ENCODE measurements at regions not wholly inside any gene's neighbourhood (a gene's known extent, or its start where the extent isn't known, plus 50 kb on each side); places are given as distances from the start of the nearest gene placed in this dataset.

GRCh38 chr1:96559181-96559580 lies 162.4 kb upstream of the PTBP2 start:
- H3K9ac ChIP-seq (replicated peaks; ENCODE audit: extremely low read depth, insufficient read depth, low read length): no peak overlapping the region
- H3K27me3 ChIP-seq (ENCODE audit: control insufficient read depth in 2 of 2, insufficient read depth in 2 of 2, low read length in 2 of 2): no peaks in the 10 kb centered on the region
- POLR2A ChIA-PET: no interaction called here
- H3K9me1 ChIP-seq (replicated peaks; ENCODE audit: control insufficient read depth, extremely low read depth, insufficient read depth, low read length): no peaks in the 10 kb centered on the region
- no peak overlapping the region for H2AFZ ChIP-seq (ENCODE audit: low read depth, low read length)
- FAIRE-seq: no peak
- H3K79me2 ChIP-seq (ENCODE audit: control insufficient read depth, insufficient read depth, low read length): no peaks in the 10 kb centered on the region
- intact Hi-C loops (cut with micrococcal nuclease) (no loop called here), dilution Hi-C loops (cut with MboI; ENCODE audit: extremely low pct_ligation_motif_present, low sequenced_read_pairs) (no loop called here)
- H4K20me1 ChIP-seq (replicated peaks; ENCODE audit: control insufficient read depth, extremely low read depth, insufficient read depth, low read length): no peaks in the 10 kb centered on the region
- TF ChIP-seq JUN (IDR thresholded peaks at IDR 0.05; ENCODE audit: borderline replicate concordance, insufficient read depth, insufficient read length, low read depth) (no peak), CTCF (IDR thresholded peaks at IDR 0.05; ENCODE audit: extremely low read depth in 1 of 2, insufficient read depth in 1 of 2, low read depth in 1 of 2, low read length in 2 of 2) (no peak), EZH2 (IDR thresholded peaks at IDR 0.05; ENCODE audit: borderline replicate concordance, low read depth, low read length, severe bottlenecking) (no peak)
- no peak overlapping the region for H3K4me3 ChIP-seq (replicated peaks in 1 of 3; ENCODE audit: insufficient read depth in 1 of 3, low read depth in 1 of 3, low read length in 3 of 3)
- CTCF ChIA-PET: no interaction called here
- H3K4me1 ChIP-seq (ENCODE audit: control insufficient read depth, extremely low read depth, insufficient read depth, low read length): no peaks in the 10 kb centered on the region
- no peaks in the 10 kb centered on the region for H3K9me3 ChIP-seq (replicated peaks; ENCODE audit: control insufficient read depth, insufficient read depth, low read length)
- H3K36me3 ChIP-seq (ENCODE audit: control insufficient read depth in 2 of 2, extremely low read depth in 1 of 2, insufficient read depth in 2 of 2, low read length in 2 of 2): no peaks in the 10 kb centered on the region
- H3K27ac ChIP-seq (ENCODE audit: insufficient read depth, low read depth, low read length): no peak overlapping the region
- H3K4me2 ChIP-seq (ENCODE audit: insufficient read depth, low read length): no peak overlapping the region
- no peak for DNase-seq (ENCODE audit: low read depth, low spot score)
- BruUV-seq (replicated peaks): no TSS peak

DNA sequence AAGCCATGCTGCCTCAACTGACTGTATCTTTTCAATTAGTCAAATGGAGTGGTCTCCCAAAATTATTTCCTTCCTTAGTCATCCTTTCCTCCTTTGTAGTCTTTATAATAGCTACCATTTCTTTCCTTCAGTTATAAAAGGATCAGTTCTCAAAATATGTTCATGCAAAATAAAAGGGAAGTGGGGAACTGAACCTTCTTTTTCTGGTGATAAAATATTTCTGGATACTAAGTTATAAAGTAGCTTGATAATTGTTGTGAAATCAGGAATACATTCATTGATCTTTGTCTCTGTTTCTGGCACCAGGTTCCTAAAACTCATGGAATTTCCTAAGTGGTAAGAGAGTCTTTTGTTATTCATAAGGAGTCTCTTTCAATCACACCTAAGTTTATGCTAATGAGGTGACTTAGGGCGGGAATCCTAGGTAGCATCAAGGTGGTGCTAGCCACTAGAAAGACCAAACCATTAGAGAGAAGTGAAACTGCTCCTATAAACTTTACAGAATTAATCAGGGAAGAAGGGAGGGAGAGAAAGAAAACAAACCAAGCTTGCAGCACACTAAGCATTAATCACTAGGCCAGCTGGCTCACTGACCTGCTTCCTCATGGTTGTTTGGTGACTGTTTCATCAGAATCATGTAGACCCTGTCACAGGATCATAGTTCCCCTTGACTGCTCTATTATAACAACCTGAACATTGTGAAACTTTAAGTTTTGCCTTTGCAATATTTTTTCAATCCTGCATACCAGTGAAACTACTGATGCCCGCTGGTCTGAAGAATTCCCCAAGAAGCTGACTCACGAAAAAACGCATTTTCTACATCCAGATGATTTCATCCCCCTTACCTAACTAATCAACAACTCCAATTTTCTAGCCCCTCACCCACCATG lies 161.6 kb upstream of the PTBP2 start:
- H3K9me3 ChIP-seq (replicated peaks; ENCODE audit: control insufficient read depth, insufficient read depth, low read length): no peaks in the 10 kb centered on the region
- no peaks in the 10 kb centered on the region for H3K79me2 ChIP-seq (ENCODE audit: control insufficient read depth, insufficient read depth, low read length)
- TF ChIP-seq POLR2AphosphoS5 (IDR thresholded peaks at IDR 0.05; ENCODE audit: insufficient read depth, low read depth, low read length) (no peak), EZH2 (IDR thresholded peaks at IDR 0.05; ENCODE audit: borderline replicate concordance, low read depth, low read length, severe bottlenecking) (no peak), GATA2 (IDR thresholded peaks at IDR 0.05; ENCODE audit: insufficient read depth, insufficient read length, low read depth, low read length) (no peak), CTCF (IDR thresholded peaks at IDR 0.05; ENCODE audit: extremely low read depth in 1 of 2, insufficient read depth in 1 of 2, low read depth in 1 of 2, low read length in 2 of 2) (no peak), JUN (IDR thresholded peaks at IDR 0.05; ENCODE audit: borderline replicate concordance, insufficient read depth, insufficient read length, low read depth) (no peak), MYC (IDR thresholded peaks at IDR 0.05; ENCODE audit: low read depth, low read length) (no peak), FOS (IDR thresholded peaks at IDR 0.05; ENCODE audit: borderline replicate concordance, insufficient read depth, low read length) (no peak)
- no peak overlapping the region for H3K4me3 ChIP-seq (replicated peaks in 1 of 3; ENCODE audit: insufficient read depth in 1 of 3, low read depth in 1 of 3, low read length in 3 of 3)
- dilution Hi-C loops (cut with MboI; ENCODE audit: extremely low pct_ligation_motif_present, low sequenced_read_pairs): no loop called here
- FAIRE-seq (no peak), DNase-seq (ENCODE audit: low read depth, low spot score) (no peak)
- no peak overlapping the region for H3K4me2 ChIP-seq (ENCODE audit: insufficient read depth, low read length)
- H3K9ac ChIP-seq (replicated peaks; ENCODE audit: extremely low read depth, insufficient read depth, low read length): no peak overlapping the region
- CTCF ChIA-PET: interaction anchor here (1.2 kb wide), 1 partner anchor 36 kb away, joined by 4 read pairs; no protein-coding TSS in a partner anchor
- no TSS peak for BruUV-seq (replicated peaks)
- no peaks in the 10 kb centered on the region for H3K9me1 ChIP-seq (replicated peaks; ENCODE audit: control insufficient read depth, extremely low read depth, insufficient read depth, low read length)
- H3K27ac ChIP-seq (ENCODE audit: insufficient read depth, low read depth, low read length): no peak overlapping the region
- intact Hi-C loops (cut with micrococcal nuclease): no loop called here
- H2AFZ ChIP-seq (ENCODE audit: low read depth, low read length): no peak overlapping the region
- no peaks in the 10 kb centered on the region for H3K27me3 ChIP-seq (ENCODE audit: control insufficient read depth in 2 of 2, insufficient read depth in 2 of 2, low read length in 2 of 2)
- no peaks in the 10 kb centered on the region for H3K4me1 ChIP-seq (ENCODE audit: control insufficient read depth, extremely low read depth, insufficient read depth, low read length)
- POLR2A ChIA-PET: no interaction called here
- H4K20me1 ChIP-seq (replicated peaks; ENCODE audit: control insufficient read depth, extremely low read depth, insufficient read depth, low read length): no peaks in the 10 kb centered on the region
- H3K36me3 ChIP-seq (ENCODE audit: control insufficient read depth in 2 of 2, extremely low read depth in 1 of 2, insufficient read depth in 2 of 2, low read length in 2 of 2): no peaks in the 10 kb centered on the region

Data from endothelial cell of umbilical vein (primary cell).